Pancreas (tissue), 10 donors: ENCODE measurements at regions not wholly inside any gene's neighbourhood (a gene's known extent, or its start where the extent isn't known, plus 50 kb on each side); places are given as distances from the start of the nearest gene placed in this dataset.

ENCODE experiments used
- ATAC-seq, 4 donors: fragments of 200-7000 bp; cut with Tn5 transposase; one replicate each; pipeline versions ENCODE4 v1.8.0 to v1.9.1; 2020; ENCODE audit warnings: mild to moderate bottlenecking in 4 of 4, moderate library complexity in 4 of 4
- DNase-seq, 6 donors: peaks; one replicate each; pipeline ENCODE4 v3.0.0-alpha.2; 2020
- FAIRE-seq: peaks from 2 replicates; lab custom pipeline; 2012; peaks lifted over from hg19 to GRCh38; lab: Jason Lieb, UNC
- H3K27ac ChIP-seq, 4 donors: fragments of 200-600 bp; sonication (generic); 1 replicate in 3 of 4; 2 replicates in 1 of 4; pipeline versions ENCODE4 v1.5.0 to v1.8.0; 2020
- H3K27me3 ChIP-seq, 4 donors: fragments of 200-600 bp; one replicate each; pipeline ENCODE4 v1.8.0; 2021
- H3K36me3 ChIP-seq, 3 donors: fragments of 200-600 bp; sonication (generic) in 1 of 3; one replicate each; pipeline versions ENCODE4 v1.5.0 to v1.8.0; 2020 to 2021
- H3K4me1 ChIP-seq, 3 donors: fragments of 200-600 bp; one replicate each; pipeline ENCODE4 v1.8.0; 2021
- H3K4me3 ChIP-seq, 4 donors: fragments of 200-600 bp; sonication (generic) in 2 of 4; one replicate each; pipeline versions ENCODE4 v1.5.0 to v1.8.0; 2020 to 2021
- H3K9me3 ChIP-seq, 4 donors: fragments of 200-600 bp; one replicate each; pipeline ENCODE4 v1.8.0; 2021
- WGBS, 2 donors: extraction: QIAGEN DNeasy Blood & Tissue Kit; methylation state at CpG; one replicate each; pipeline ENCODE4 v1.1.7; 2013; 5-methylcytosine and 5-hydroxymethylcytosine counted together
- intact Hi-C, 3 donors: fragments of 100-400 bp; cut with DNase I; formaldehyde crosslinking; loops; one replicate each; pipeline versions ENCODE4 v1.11.1 to v1.14.2; 2022
- TF ChIP-seq, protein P1 (sequence below), 4 donors: fragments of 200-600 bp; sonication (generic) in 3 of 4; IDR thresholded peaks; one replicate each; pipeline versions ENCODE4 v1.5.0 to v1.8.0; 2021; ENCODE audit warnings: antibody characterized with exemption in 4 of 4
- donor health status: healthy with polysubstance abuse.
- donor health status: DM: no; HTN: no; CAD: no; lungs with moderate emphysema.
- donor health status: DM: no; HTN: no; CAD: no.
- donor health status: control.
- donor health status: control.
- donor health status: Bipolar disorder and iron deficiency.
- donor health status: DM: yes; HTN: yes; CAD: no.
- donor health status: DM: no; HTN: no; CAD: no.
- donor health status: DM: no; HTN: no; CAD: no.
- donor health status: DM: yes; HTN: yes; CAD: no.

DNA sequence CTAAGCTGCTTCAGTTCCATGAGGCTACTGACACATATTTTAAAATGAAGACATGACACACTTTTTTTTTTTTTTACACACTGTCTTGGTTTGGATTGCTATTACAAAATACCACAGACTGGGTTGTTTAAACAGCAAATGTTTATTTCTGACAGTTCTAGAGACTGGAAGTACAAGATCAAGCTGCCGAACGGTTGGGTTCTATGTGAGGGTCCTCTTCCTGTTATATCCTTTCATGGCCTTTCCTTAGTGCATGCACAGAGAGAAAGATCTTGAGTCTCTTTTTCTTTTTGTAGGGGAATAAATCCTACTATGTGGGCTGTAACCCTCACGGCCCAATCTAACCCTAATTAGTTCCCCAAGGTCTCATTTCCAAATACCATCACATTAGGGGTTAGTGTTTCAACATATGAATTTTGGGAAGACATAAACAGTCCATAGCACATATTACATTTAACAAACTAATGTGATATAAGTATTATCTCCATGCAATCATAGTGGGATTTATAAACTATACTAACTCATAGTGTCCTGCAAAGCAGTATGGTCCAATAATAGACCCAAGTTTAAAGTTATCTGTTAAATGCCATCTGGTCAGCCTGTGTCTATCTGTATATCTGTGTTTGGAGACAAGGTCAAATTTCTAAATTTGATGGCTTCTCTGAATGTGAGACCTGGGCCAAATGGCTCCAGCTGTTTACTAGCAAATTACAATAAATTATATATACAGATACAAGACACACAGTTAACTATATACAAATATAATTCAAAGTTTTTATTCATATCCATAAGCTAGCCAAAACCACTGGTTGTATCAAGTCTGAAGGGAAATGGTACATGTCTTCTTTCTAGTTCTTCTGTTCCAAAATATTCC lies 90.3 kb upstream of the NREP start:
- TF ChIP-seq, protein P1, sequence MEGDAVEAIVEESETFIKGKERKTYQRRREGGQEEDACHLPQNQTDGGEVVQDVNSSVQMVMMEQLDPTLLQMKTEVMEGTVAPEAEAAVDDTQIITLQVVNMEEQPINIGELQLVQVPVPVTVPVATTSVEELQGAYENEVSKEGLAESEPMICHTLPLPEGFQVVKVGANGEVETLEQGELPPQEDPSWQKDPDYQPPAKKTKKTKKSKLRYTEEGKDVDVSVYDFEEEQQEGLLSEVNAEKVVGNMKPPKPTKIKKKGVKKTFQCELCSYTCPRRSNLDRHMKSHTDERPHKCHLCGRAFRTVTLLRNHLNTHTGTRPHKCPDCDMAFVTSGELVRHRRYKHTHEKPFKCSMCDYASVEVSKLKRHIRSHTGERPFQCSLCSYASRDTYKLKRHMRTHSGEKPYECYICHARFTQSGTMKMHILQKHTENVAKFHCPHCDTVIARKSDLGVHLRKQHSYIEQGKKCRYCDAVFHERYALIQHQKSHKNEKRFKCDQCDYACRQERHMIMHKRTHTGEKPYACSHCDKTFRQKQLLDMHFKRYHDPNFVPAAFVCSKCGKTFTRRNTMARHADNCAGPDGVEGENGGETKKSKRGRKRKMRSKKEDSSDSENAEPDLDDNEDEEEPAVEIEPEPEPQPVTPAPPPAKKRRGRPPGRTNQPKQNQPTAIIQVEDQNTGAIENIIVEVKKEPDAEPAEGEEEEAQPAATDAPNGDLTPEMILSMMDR (IDR thresholded peaks at IDR 0.05): no peak
- WGBS, 2 donors: 86 to 96% methylated on average over 3 of the region's 3 CpGs
- H3K27ac ChIP-seq: no peak overlapping the region
- intact Hi-C loops: no loop called here
- DNase-seq (no peak), FAIRE-seq (no peak), ATAC-seq (no peak)
- no peaks in the 10 kb centered on the region for H3K4me1 ChIP-seq
- H3K4me3 ChIP-seq: no peak overlapping the region
- no peaks in the 10 kb centered on the region for H3K9me3 ChIP-seq
- no peaks in the 10 kb centered on the region for H3K36me3 ChIP-seq
- no peaks in the 10 kb centered on the region for H3K27me3 ChIP-seq

DNA sequence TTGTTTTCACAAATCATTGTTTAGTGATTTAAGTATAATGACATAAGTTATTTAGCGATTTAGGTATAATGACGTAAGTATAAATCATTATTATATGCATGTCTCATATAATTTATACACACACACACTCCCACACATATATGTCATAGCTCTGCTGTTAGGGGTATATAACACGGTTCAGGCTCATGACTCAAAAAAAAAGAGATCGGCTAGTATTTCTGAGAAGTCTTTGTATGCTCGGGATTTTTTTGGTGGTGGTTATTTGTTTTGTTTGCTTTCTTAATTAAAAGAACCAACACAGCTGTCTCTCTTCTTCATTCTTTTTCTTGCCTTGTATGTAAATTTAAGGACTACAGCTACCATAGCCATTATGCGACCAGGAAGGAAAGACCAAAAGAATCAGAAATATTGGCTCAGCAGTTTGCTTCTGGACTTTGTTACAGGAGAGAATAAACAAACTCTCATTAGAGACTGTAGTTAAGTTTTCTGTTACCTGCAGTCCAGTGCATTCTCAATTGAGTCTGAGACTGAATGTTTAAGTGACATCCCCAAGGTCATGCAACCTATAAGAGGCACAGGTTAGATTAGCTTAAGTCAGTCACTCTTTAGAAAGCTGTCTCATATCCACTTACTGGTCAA lies 83.2 kb upstream of the NREP start:
- no peaks in the 10 kb centered on the region for H3K4me1 ChIP-seq

DNA sequence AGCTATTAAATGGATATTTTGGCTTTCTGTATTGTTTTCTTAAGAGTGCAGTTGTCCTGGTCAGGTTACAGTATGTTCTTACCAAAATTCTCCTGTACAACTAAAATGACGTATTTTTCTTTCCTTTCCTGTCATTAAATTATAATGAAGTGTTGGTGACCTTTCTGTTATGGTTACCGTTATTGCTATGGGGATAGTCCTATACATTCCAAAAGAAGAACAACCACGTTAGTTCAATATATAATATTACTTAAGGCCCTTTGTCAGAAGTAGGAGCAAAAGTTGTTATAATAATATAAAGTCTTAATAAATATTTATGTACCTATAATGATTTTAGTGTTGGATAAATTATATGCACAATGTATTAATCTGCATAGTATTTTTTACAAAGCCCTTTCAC lies 82.4 kb upstream of the NREP start:
- ATAC-seq (no peak), FAIRE-seq (no peak), DNase-seq (no peak)
- no peaks in the 10 kb centered on the region for H3K9me3 ChIP-seq
- no peak overlapping the region for H3K4me3 ChIP-seq
- H3K27me3 ChIP-seq: no peaks in the 10 kb centered on the region
- 86 to 95% methylated on average over 3 of the region's 3 CpGs for WGBS, 2 donors
- H3K4me1 ChIP-seq: no peaks in the 10 kb centered on the region
- TF ChIP-seq, protein P1 (IDR thresholded peaks at IDR 0.05): no peak
- no peak overlapping the region for H3K27ac ChIP-seq
- no peaks in the 10 kb centered on the region for H3K36me3 ChIP-seq
- intact Hi-C loops: no loop called here

More for the DNA sequence above, 83.2 kb upstream of the NREP start:
- Histone ChIP-seq H3K27me3 (no peaks in the 10 kb centered on the region), H3K9me3 (no peaks in the 10 kb centered on the region), H3K4me3 (no peak overlapping the region), H3K27ac (no peak overlapping the region), H3K36me3 (no peaks in the 10 kb centered on the region)
- 71 to 79% methylated on average over 6 of the region's 6 CpGs for WGBS, 2 donors
- DNase-seq: no peak
- no peak for FAIRE-seq
- intact Hi-C loops: no loop called here
- TF ChIP-seq, protein P1 (IDR thresholded peaks at IDR 0.05): no peak
- no peak for ATAC-seq

DNA sequence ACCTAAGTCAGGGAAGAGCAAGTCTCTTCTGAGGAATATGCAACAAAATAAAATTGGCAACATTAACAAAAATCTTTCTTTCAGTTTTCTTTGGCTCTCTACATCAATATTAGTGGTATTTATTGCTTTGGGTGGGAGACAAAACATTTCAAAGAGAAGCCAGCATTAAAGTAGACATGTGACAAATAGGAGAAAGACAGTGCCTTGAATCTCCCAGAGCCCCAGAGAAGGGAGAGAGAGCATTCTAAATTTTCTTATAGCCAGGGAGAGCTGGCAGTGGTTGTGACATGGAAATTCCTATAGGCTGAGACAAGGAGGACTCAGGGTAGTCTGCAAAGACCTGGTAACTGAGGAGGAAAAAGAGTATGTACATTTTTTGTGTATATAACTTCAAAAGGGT lies 79.4 kb upstream of the NREP start:
- Histone ChIP-seq H3K4me1 (no peaks in the 10 kb centered on the region), H3K4me3 (no peak overlapping the region), H3K9me3 (no peaks in the 10 kb centered on the region), H3K27ac (no peak overlapping the region), H3K27me3 (no peaks in the 10 kb centered on the region), H3K36me3 (no peaks in the 10 kb centered on the region)
- intact Hi-C loops: no loop called here
- no peak for ATAC-seq
- DNase-seq: no peak
- FAIRE-seq: no peak
- TF ChIP-seq, protein P1 (IDR thresholded peaks at IDR 0.05): no peak
